Activated CD4-positive, alpha-beta T cell treated with anti-CD3 and anti-CD28 coated beads, Interleukin-2, amount 50 U/mL, for 48 hours (primary cell): ENCODE measurements at regions not wholly inside any gene's neighbourhood (a gene's known extent, or its start where the extent isn't known, plus 50 kb on each side); places are given as distances from the start of the nearest gene placed in this dataset.
"Not testable (repeated sequence)": the region's sequence is repeated elsewhere in the genome, so short reads cannot be mapped to it uniquely, and the experiment has no call there.

Source experiments
- DNase-seq, 2 experiments: peaks; one replicate each; pipeline ENCODE4 v3.0.0-alpha.2; 2020

DNA sequence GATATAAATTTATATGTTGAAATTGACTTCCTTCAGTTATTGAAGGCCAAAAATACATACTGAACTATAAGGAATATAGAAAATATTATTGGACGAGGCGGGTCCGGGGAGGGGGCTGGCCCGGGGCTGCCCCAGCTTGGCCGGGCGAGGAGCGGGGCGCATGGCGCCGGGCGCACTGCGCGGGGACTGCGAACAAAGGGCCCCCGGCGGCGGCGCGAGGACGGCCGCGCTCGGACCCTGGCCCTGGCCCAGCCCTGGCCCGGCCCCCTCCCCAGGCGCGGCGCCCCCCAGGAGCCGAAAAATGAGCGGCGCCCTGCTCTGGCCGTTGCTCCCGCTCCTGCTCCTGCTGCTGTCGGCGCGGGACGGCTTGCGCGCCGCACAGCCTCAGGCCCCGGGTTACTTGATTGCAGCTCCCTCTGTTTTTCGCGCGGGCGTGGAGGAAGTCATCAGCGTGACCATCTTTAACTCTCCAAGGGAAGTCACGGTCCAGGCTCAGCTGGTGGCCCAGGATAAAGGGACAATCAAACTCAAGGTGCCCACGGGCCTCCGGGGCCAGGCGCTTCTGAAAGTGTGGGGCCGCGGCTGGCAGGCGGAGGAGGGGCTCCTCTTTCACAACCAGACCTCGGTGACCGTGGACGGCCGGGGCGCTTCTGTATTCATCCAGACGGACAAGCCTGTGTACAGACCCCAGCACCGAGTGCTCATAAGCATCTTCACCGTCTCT is 1247.6 kb upstream of the PHF14 start:
- DNase-seq, result not testable (repeated sequence)

GRCh38 chr7:9726811-9727210 is 1246.9 kb upstream of the PHF14 start:
- not testable (repeated sequence) for DNase-seq

DNA sequence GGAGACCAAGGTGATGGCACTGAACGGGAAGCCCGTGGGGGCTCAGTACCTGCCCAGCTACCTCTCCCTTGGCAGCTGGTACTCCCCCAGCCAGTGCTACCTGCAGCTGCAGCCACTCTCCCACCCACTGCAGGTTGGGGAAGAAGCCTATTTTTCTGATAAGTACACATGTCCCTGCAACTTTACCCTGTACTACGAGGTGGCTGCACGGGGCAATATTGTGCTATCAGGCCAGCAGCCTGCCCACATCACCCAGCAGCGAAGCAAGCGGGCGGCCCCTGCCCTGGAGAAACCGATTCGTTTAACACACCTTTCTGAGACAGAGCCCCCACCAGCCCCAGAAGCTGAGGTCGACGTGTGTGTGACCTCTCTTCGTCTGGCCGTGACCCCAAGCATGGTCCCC is 1246.2 kb upstream of the PHF14 start:
- not testable (repeated sequence) for DNase-seq

DNA sequence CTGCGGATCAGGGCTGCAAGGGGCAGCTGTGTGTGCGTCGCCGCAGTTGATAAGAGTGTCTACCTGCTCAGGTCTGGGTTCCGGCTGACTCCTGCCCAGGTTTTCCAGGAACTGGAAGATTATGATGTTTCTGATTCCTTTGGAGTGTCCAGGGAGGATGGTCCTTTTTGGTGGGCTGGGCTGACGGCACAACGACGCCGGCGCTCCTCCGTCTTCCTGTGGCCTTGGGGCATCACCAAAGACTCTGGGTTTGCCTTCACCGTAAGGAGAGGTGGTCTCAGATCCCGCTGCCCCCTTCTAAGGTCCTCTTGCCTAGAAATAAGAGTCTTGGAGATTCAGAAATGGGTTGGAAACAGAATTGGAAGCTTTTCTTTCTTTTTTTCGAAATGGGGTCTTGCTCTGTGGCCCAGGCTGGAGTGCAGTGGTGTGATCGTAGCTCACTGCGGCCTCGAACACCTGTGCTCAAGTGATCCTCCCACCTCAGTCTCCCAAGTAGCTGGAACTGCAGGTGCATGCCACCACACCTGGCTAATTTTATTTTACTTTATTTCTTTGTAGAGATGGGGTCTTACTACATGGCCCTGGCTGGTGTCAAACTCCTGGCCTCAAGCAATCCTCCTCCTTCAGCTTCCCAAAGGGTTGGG is 1245.5 kb upstream of the PHF14 start:
- not testable (repeated sequence) for DNase-seq

DNA sequence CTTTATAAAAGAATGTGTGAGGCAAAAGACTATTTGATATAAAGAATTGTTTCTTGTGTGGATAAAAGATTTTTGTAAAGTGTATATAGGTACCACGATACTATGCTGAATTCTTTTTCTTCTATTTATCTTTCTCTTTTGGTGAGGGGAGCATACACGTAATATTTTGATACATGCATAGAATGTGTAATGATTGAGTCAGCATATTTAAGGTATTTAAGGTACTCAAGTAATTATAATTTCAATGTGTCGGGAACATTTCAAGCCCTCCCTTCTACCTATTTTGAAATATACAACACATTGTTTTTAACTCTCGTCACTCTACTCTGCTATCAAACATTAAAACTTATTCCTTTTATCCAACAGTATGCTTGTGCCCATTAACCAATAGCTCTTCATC is 1221.6 kb upstream of the PHF14 start:
- no peak for DNase-seq

DNA sequence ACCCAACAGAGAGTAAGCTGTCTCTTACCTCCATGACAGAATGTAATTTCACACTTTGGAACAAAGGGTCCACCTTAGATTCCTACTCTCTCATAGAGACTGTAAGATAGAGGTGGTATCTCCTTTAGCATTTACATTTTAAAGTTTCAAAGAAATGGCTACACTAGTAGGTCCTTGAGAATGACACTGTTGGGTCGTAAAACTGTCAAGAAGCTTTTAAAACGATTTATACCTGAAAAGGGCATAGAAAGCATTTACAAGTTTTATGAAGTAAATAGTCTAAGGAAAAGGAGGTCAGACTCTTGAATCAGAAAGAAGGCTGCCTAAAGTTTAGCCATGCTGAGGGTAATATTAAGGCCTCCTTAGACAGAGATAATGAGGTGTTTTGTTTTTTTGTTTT is 1212.4 kb upstream of the PHF14 start:
- DNase-seq, result no peak

DNA sequence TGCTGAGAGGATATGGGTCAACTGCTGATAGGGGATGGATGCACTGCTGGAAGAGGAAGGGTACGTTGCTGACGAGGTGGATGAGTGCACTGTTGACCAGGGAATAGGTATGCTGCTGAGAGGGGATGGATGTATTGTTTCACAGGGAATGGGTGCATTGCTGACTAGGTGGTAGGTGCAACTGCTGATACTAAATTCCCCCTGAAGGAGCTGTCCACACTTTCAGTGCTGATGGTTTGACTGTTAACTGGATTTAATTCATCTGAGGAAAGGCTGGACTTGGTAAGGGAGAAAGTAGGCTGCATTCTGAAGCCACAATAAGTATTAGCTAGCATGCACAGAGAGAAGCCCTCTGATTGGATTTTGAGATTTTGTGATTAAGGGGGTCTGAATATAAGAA is 1196.8 kb upstream of the PHF14 start:
- DNase-seq, result no peak

DNA sequence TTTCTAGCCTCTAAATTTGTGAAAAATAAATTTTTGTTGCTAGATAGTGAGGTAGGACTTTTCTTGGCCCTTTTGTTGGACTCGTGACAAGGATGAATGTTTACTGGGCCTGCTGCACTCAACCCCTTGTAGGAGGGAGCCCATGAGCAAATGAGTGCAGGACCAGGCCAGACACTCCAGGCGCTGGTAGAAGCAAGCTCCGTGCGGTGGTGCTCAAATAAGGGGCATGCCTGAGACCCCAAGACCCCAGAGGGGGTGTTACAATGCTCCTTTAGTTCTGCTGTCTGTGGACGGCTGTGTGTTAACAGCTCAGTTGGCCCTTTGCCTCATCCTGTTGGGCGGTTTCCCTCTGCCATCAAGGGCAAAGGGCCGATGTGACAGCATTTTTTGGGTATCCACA is 1195.3 kb upstream of the PHF14 start:
- DNase-seq, result no peak

DNA sequence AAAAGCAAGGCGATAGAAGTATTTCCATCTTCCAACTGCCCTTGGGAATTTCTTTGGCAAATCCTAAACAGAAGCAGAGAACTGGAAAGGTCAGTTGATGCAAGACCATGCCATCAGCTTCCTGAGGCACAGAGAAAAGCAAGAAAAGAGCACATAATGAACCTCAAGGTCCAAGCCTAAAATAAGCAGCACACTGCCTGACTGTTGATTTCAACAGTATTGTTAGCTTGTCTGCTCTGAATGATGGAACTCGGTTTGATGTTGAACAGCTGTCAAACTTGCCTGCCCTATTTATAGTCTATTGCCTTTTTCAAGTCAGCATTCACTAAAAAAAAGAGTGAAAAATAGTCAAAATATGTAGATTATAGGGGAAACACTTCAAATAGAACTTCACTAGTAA is 1192.0 kb upstream of the PHF14 start:
- DNase-seq, result no peak

DNA sequence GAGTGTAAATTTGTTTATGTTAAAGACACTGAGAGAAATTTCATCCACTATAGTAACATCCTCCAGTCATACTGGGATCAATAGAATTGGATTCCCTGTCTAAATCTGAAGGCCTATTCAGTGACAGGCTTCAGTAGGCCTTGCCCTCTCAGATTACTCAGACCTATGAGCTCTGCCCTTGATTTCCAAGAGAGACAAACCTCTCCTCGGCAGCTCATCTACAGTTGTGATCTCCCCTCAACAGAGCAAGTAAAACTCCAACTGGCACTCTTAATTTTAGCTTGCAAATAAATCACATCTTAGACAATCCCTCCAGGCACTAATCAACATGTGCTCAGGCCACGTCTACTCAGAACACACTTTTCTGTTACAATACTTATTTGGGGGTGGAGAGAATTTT is 1191.4 kb upstream of the PHF14 start:
- no peak for DNase-seq

- no peak for DNase-seq
Measured at GRCh38 chr7:9785211-9785610, 1188.5 kb upstream of the PHF14 start.

DNA sequence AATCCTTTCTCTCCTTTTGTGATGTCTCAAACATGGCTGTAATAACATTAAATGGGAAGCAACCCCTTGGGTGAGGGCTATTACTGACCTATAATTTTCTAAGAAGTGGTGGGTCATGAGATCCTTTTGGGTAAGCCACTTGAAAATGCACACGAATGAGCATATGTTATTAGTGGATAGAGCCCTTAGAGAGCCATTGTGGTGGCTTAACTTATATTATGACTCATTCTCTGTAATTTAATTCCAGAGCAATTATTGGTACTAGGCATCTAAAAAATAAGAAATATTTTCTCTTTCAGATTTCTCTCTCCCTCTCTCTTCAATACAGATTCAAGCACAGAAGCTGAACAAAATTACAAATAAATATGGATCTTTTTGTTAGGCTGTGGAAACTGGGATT is 1177.4 kb upstream of the PHF14 start:
- no peak for DNase-seq

DNA sequence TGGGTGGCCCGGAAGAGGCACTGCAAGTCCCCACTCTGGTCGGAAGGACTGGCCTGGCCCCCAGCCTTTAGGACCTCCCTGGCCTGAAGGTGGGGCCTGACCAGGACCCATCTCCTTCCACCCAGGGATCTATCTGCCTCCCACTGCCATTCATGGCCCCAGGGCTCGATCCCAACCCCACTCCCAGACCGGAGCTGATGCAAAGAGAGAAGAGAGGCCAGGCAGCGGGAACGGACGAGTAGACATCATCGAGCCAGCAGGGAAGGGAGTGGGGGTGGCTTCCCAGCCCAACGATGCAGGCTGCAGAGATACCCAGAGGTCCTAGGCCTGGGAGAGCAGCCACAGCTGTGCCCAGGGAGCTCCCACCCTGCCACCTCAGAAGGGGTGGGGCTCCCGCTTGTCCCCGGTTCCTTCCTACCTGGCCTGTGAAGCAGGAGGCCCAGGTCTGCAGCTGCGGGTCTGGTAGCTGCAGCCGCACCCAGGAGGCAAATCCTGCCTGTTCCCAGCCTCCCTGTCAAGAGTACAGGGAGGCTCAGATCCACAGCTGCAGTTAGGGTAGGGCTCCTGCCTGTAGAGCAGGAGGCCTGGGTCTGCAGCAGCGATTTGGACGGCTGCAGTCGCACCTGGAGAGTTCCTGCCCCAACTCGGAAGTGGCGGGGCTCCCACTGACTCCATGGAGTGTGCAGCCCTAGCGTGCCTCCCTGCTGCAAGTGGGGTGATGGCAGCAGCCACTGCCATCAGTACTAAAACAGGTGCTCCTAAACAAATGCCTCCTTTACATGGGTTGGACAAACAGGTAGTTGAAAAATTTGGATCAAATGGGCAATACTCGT is 1151.0 kb upstream of the PHF14 start:
- DNase-seq, result no peak

DNA sequence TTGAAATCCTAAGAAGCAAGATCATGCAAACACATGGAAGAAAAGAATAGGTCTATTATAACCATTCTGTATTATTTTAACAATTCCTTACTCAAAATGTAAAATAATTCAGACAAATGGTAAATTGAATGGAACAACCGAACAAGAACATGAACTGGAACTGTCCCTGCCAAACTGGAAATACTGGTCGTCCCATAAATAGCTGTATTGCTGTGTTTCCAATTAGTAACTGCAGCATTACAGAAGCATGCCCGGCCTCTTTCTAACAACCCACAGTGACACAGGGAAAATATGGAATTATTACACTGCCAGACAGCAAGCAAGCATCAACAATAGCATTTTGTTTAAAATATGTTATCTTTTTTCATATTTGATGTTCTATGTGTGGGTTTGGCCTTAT is 1138.5 kb upstream of the PHF14 start:
- DNase-seq, result no peak

DNA sequence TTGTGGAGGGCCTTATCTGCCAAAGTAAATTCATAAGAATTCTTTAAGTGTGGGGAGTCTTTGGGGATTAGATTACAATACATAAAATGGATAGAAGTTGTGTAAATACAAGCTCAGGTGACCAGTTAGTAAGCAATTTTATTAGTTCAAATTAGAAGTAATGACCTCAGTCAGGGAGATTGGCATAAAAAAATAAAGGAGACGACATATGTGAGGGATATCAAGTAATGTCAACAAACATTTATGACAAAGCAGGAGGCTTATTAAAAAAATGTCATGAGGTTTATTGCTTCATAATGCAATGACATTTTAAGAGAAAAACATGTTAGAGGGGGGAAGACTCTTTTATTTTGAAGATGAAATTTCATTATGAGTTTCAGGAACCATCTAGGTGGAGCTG is 1137.0 kb upstream of the PHF14 start:
- DNase-seq, result no peak

DNA sequence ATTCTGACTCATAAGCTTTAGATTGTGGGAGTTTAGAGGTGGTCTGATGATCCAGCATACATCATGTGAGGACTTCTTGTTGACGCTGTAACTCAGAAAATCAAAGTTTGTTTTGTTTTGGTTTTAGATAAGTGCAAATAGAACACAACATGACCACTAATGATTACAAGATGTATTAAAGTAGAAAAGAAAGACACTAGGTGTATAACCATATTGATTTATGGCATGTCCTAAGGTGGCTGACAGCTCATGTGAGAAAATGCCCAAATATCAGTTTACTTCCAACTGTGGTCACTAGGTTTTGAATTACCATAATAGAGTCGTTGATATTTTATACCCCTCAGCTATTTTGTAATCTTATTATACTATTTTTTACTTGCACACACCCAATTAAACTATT is 1131.4 kb upstream of the PHF14 start:
- no peak for DNase-seq

GRCh38 chr7:9846902-9847301 is 1126.8 kb upstream of the PHF14 start:
- DNase-seq, result no peak

- no peak for DNase-seq
Measured at GRCh38 chr7:9854605-9855004, 1119.1 kb upstream of the PHF14 start.

- no peak for DNase-seq
Measured at GRCh38 chr7:9856668-9857067, 1117.0 kb upstream of the PHF14 start.

DNA sequence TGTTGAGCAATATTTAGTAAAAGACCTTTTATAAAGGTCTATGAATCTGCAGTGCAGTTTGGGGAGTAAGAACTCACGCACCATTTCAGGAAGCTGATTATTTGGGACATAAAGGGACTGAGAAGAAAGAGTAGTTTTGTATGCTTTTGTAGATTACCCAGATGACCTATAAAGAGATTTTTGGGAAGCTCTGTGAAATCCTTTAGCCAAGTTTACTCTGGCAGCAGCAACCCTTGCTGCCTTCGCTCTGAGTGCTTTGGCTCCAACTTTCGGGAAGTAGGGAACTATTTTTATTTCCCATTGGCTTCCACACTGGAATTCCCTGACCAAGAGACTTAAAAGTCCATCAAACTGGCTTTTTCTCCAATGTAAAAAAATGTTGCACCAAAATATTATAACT is 1110.1 kb upstream of the PHF14 start:
- no peak for DNase-seq

DNA sequence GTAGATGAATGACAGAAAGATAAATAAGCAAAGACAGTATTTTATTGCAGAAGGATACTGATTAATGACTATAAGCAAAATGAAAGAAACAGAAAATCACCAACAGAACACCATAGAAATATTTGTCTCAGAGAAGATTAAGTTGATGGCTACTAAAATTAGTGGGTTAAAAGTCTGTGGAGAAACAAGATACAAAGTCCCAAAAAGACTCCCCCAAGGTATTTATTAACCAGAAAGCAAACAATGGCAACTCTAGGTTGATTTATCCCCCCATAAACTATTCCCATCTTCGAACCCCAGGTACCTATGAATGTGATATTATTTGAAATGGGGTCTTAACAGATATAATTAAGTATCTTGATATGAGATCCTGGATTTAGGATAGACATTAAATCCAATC is 1104.5 kb upstream of the PHF14 start:
- no peak for DNase-seq

DNA sequence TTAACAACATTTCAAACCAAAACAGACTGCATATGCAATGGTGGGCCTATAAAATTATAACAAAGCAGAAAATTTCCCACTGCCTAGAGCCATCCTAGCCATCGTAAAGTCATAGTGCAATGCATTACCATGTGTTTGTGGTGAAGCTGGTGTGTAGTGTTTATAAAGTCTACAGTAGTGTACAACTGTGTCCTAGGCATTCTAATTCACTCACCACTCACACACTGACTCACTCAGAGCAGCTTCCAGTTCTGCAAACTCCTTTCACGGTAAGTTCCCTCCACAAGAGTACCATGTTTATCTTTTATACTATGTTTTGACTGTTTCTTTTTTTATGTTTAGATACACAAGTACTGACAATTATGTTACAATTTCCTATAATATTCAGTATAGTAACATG is 1104.1 kb upstream of the PHF14 start:
- no peak for DNase-seq

DNA sequence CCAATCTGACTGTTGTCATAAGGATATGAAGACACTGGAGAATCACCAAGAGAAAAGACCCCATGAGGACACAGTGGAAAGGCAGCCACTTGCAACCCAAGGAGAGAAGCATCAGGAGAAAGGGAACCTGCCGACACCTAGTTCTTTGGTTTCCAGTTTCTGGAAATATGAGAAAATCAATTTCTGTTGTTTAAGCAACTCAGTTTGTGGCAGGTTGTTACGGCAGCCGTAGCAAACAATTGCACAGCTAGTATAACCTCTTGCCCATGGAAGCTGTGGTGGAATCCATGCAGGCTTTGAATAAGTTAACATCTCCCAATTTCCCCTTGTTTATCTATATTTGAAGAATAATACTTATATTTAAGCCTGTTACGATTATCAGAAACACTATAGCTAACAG is 1103.0 kb upstream of the PHF14 start:
- DNase-seq, result no peak

- no peak for DNase-seq
Measured at GRCh38 chr7:9874182-9874581, 1099.5 kb upstream of the PHF14 start.
